GM13977 (cell line): ENCODE measurements at regions not wholly inside any gene's neighbourhood (a gene's known extent, or its start where the extent isn't known, plus 50 kb on each side); places are given as distances from the start of the nearest gene placed in this dataset.

Source experiments
- DNase-seq: peaks from one replicate; pipeline ENCODE4 v3.0.0; 2012; ENCODE audit warnings: low spot score
- CTCF ChIP-seq: IDR thresholded peaks from 2 replicates; pipeline ENCODE4 v1.5.1; 2012; ENCODE audit warnings: mild to moderate bottlenecking, control low read depth; ENCODE audit not compliant: insufficient read depth; ENCODE audit errors: extremely low read depth, missing control alignments
- in situ Hi-C: fragments of 300-500 bp; cut with MboI; formaldehyde crosslinking; loops from one replicate; pipeline ENCODE4 v1.12.0; 2022; ENCODE audit warnings: low sequenced_read_pairs, low pct_unique_long_range_greater_than_20kb, mixed read lengths, inconsistent platforms; ENCODE audit not compliant: unreplicated experiment

DNA sequence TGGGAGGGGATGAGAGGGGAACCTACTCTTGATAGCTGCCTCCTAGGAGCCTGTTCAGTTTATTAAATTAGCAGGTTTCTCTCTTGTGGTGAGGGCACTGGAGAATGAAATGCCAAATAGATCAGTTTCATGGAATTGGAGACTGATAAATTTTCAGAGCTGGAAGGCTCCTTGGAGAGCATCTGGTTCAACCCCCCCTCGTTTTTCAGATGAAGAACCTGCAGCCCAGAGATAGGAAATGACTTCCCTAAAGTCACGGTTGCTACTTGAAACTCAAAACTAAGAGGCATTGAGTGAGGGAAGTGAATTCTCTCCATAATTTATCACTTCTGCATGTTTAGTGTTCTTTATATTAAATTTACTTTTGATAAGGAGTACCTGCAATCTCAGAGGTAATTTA lies 366.0 kb upstream of the CCL2 start:
- in situ Hi-C loops, result no loop called here
- no peak for DNase-seq
- no peak for TF ChIP-seq CTCF

DNA sequence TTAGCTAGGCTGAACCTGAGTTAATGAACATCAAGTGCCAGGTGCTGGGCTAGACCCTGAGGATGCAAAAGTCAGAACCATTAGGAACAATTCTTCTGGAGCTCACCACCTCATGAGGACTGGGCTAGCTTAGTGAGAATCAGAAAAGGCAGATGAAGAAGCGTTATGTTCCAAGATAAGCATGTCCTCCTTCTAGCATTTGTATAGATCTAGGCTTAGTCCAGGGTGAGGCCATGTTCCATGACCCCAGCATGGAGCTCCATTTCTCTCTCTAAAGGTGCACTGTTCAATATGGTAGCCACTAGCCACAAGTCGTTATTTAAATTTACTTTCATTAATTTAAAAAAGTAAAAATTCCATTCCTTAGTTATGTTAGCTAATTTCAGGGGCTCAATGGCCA lies 365.3 kb upstream of the CCL2 start:
- DNase-seq, result no peak
- TF ChIP-seq CTCF, result no peak
- in situ Hi-C loops, result no loop called here

GRCh38 chr17:33892717-33893591 lies 362.1 kb upstream of the CCL2 start:
- in situ Hi-C loops, result no loop called here
- no peak for DNase-seq
- TF ChIP-seq CTCF, result no peak

DNA sequence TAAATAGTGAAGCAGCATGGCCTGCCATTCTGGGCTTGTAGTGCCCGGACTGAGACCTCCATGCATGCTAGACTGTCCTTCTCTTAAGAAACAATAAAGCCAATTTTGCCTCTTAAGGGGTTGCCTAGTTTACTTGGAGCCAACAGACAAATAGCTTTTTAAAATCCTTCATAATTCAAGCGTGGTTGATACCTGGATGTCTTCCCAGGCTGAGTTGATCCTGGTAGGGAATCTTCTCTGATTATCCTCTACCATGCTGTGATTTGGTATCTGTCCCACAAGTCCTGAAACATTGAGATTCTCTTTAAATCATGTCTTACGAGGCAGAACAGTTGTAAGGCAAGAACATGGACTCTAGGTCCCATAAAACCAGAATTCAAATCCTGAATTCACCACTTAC lies 359.6 kb upstream of the CCL2 start:
- no peak for TF ChIP-seq CTCF
- DNase-seq, result no peak
- in situ Hi-C loops, result no loop called here

GRCh38 chr17:33896263-33896662 lies 358.8 kb upstream of the CCL2 start:
- DNase-seq, result no peak
- in situ Hi-C loops, result no loop called here
- no peak for TF ChIP-seq CTCF

GRCh38 chr17:33901085-33901484 lies 354.0 kb upstream of the CCL2 start:
- in situ Hi-C loops, result no loop called here
- no peak for TF ChIP-seq CTCF
- DNase-seq, result no peak
